H54 (cell line): ENCODE measurements at regions not wholly inside any gene's neighbourhood (a gene's known extent, or its start where the extent isn't known, plus 50 kb on each side); places are given as distances from the start of the nearest gene placed in this dataset.
A peak's percentile ranks its signal among the peaks of the same experiment; 100 is the strongest.

Experiments used
- DNase-seq: peaks from one replicate; pipeline ENCODE4 v3.0.0; 2011; ENCODE audit warnings: low spot score, mixed read lengths; ENCODE audit not compliant: insufficient read length
- FAIRE-seq: peaks from 3 replicates; lab custom pipeline; 2011; peaks lifted over from hg19 to GRCh38; lab: Jason Lieb, UNC
- POLR2A ChIP-seq: IDR thresholded peaks from 2 replicates; pipeline ENCODE4 v1.6.1; 2011; ENCODE audit warnings: low read depth, mild to moderate bottlenecking, low read length

GRCh38 chr13:111519490-111520170, 199.2 kb downstream of the TEX29 start:
- FAIRE-seq (no peak), DNase-seq (no peak)
- no peak for TF ChIP-seq POLR2A

DNA sequence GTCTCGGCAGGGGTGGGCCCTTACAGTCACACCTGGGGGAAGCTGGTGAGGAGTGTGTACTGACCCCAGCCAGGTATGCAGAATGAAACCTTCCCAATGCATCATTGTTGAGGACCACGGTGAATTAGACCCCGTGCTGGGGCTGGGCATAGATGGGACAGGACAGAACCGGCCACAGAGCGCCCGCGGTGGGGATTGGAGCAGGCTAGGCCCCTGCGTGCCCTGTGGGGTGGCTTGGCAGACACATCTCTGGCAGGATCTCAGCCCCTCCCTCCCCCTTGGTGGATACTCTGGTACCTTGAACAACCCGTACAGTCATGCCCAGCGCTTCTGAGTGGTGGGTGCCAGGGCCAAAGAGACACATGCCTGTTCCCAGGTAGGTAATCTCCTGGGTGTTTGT, 200.6 kb downstream of the TEX29 start:
- DNase-seq = no peak
- no peak for TF ChIP-seq POLR2A
- no peak for FAIRE-seq

DNA sequence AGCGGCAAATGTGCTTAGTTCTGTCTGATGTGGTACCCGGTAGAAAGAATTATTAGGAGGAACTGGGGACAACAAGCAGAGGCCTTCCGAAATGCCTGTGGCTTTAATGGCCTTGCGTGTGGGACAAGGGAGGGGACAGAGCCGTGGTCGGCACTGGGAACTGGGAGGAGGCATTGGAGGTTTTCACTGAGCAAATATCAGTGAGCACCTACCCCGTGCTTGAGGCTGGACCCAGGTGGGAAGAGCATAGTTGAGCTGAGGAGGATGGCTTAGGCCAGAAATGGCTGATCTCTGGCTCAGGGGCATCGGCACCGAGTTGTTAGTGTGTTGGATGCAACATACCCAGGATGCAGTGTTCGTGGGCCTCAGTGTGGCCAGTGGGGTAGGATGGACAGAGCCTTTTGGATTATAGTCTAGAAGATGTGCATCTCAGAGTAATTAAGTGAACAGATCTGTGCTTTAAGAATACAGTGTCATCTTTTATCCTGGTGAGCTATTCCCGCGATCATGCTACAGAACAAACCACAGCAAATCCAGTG, 201.3 kb downstream of the TEX29 start:
- no peak for FAIRE-seq
- DNase-seq = no peak
- no peak for TF ChIP-seq POLR2A

DNA sequence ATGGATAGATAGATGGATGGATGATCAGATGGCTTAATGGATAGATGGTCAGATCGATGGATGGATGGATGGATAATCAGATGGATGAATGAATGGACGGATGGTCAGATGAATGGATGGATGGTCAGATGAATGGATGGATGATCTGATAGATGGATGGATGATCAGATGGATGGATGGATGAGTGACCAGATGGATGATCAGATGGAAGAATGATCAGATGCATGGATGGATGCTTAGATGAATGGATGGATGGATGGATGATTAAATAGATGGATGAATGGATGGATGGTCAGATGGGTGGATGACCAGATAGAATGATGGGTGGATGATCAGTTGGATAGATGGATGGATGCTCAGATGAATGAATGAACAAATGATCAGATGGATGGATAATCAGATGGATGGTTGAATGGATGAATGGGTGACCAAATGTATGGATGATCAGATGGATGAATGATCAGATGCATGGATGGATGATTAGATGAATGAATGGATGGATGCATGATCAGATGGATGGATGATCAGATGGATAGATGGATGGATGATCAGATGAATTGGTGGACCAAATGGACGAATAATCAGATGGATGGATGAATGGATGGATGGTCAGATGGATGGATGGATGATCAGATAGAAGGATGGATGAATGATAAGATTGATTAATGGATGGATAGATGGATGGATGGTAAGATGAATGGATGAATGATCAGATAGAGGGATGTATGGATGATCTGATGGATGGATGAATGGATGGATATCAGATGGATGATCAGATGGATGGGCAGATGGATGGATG, 205.1 kb downstream of the TEX29 start:
- DNase-seq (no peak), FAIRE-seq (no peak)
- no peak for TF ChIP-seq POLR2A

DNA sequence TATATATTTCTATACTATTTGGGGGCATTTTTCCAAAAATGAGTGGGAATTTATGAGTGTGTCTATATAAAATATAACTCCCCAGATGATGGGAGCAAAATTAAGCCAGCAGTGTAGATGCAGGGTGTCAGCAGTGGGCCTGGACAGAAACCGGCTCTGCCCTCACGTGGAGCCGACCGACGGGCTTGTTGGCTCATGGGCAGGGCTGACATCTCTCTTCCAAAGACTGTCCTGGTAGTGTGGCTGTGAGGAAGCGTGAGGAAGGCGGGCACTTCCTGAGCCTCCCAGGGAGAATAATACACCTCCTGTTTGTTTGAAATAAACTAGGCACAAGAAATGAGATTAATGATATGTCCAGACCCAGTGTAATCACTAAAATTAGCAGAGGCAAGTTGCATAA, 206.5 kb downstream of the TEX29 start:
- FAIRE-seq (no peak), DNase-seq (no peak)
- TF ChIP-seq POLR2A = no peak

GRCh38 chr13:111527614-111528229, 207.3 kb downstream of the TEX29 start:
- DNase-seq (no peak), FAIRE-seq (no peak)
- no peak for TF ChIP-seq POLR2A

DNA sequence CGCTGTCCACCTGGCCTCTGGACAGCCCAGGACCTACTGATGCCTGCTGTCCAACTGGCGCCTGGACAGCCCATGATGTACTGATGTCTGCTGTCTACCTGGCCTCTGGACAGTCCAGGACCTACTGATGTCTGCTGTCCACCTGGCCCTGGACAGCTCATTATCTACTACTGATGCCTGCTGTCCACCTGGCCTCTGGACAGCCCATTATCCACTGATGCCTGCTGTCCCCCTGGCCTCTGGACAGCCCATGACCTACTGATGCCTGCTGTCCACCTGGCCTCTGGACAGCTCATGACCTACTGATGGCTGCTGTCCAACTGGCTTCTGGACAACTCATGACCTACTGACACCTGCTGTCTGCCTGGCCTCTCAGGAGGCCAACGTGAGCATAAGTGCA, 208.1 kb downstream of the TEX29 start:
- no peak for TF ChIP-seq POLR2A
- DNase-seq = no peak
- no peak for FAIRE-seq

- DNase-seq (no peak), FAIRE-seq (no peak)
- no peak for TF ChIP-seq POLR2A
These were observed 209.9 kb downstream of the TEX29 start for GRCh38 chr13:111530137-111530870.

DNA sequence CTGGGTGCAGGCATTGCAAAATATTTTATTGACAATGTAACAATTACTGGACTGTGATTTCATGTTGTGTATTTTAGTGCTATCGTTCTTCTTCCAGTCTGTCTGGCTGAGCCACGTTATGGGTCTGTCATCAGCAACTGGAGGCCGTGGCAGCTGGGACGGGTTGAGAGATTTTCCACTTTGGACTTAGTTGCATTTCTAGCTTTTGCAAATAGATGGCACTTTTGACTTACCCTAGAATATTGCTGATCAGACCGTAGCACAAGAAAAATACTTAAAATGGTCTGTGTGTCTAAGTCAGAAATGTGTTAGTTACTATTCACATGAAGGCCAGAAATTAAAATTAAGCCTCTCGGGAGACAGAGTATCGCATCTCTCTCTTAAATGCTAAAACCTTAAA, 211.1 kb downstream of the TEX29 start:
- DNase-seq (no peak), FAIRE-seq (peak; percentile 48)
- TF ChIP-seq POLR2A = no peak

DNA sequence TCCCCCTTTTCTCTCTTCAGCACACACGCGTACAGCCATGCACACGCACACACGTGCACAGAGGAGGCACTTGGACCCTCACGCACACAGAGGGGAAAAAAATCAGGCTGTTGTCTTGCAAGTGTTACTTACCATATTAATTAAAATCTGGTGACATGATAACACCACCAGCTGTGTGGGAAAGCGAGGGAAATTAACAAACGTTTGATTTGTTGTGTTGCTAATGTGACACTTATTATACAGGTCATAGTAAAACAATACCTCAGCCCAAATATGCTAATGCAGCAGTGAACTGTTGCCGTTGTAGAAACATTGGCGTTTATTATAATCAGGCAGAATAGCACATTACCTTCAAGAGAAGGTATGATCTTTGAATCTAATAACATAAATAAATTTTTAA, 211.7 kb downstream of the TEX29 start:
- FAIRE-seq (no peak), DNase-seq (no peak)

DNA sequence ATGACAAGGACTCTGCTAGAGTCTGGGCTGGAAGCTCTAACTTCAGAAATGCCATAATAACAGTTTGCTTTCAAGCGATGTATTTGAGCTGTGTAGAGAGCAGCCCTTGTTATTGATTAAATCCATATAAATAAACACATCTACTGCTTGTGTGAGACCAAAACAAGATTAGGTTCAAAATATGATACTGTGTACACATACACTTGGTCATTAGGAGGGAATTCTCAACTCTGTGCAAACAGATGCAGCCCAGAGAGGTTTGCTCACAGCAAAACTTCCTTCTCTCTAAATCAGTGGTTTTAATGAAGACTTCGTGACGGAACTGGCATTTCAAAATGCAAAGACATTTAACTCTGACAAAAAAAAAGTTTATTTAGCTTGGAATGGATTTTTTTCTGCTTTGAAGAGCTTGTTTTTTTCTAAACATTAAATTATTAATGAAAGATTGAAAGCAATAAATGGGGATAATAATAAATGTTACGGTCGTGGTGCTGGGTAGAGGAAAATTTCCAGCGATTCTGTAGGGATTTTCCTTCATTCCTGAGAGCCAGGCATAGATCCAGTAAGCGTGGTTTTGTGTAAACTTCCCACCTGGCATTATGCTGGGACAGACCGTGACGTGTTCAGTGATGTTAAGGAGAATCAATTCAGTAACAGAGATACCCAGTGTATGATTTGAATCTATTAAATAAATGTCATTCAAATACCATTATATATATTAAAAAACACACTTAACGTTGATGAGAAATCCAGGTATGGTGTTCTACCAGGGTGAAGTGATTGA, 213.7 kb downstream of the TEX29 start:
- TF ChIP-seq POLR2A = no peak
- DNase-seq = no peak
- no peak for FAIRE-seq

More for the DNA sequence above, 211.7 kb downstream of the TEX29 start:
- TF ChIP-seq POLR2A = no peak

GRCh38 chr13:111534751-111535522, 214.5 kb downstream of the TEX29 start:
- no peak for TF ChIP-seq POLR2A
- DNase-seq (no peak), FAIRE-seq (no peak)
